Right lobe of liver (tissue), 4 donors: ENCODE measurements at regions not wholly inside any gene's neighbourhood (a gene's known extent, or its start where the extent isn't known, plus 50 kb on each side); places are given as distances from the start of the nearest gene placed in this dataset.

ENCODE experiments used
- CTCF ChIP-seq, 4 donors: fragments of 200-600 bp in 3 of 4; fragments of 450-650 bp in 1 of 4; IDR thresholded peaks; one replicate each; pipeline versions ENCODE4 v1.5.1 to v1.8.0; 2016 to 2022; ENCODE audit warnings: antibody characterized with exemption in 4 of 4, mild to moderate bottlenecking in 2 of 4
- POLR2A ChIP-seq: fragments of 450-650 bp; IDR thresholded peaks from one replicate; pipeline ENCODE4 v1.6.1; 2017; ENCODE audit warnings: antibody characterized with exemption, mild to moderate bottlenecking
- donor health status: DM: no; HTN: no; CAD: no.
- donor health status: DM: no; HTN: no; CAD: no.
- donor health status: DM: no; HTN: yes; CAD: no.

- TF ChIP-seq CTCF (IDR thresholded peaks at IDR 0.05) (no peak), POLR2A (no peak)
These were observed 157.3 kb upstream of the LRRN1 start for GRCh38 chr3:3641877-3642455.
